ENCODE measurements at regions not wholly inside any gene's neighbourhood (a gene's known extent, or its start where the extent isn't known, plus 50 kb on each side); places are given as distances from the start of the nearest gene placed in this dataset.

DNA sequence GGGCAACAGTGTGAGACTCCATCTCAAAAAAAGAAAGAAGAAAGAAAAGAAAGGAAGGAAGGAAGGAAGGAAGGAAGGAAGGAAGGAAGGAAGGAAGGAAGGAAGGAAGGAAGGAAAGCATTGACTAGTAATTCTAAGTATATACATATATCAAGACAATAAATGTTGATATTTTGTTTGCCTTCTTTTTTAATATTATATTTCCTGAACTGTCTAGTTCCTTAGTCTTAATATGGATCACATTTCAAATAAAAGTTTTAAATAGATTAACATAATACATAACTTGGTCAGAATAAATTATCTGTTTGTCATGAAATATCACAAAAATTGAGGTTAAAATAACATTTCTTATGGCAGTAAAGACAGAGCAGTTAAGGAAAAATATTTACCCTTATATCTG lies 1448.4 kb upstream of the C9orf72 start:
- Histone ChIP-seq H3K4me3 (ENCODE audit: extremely low read depth in 1 of 4, insufficient read depth in 2 of 4, low read depth in 3 of 4, low read length in 4 of 4) (no peak overlapping the region), H2AFZ (ENCODE audit: low read length) (no peak overlapping the region), H2AK5ac (ENCODE audit: low read depth, low read length) (no peak overlapping the region), H3K79me2 (ENCODE audit: control insufficient read depth in 1 of 2, insufficient read depth in 2 of 2, low read length in 2 of 2) (no peaks in the 10 kb centered on the region), H2BK120ac (replicated peaks; ENCODE audit: low read depth, low read length) (no peak overlapping the region), H3K79me1 (ENCODE audit: low read depth, low read length) (no peaks in the 10 kb centered on the region; the same call in 1 of the 2 replicates), H4K5ac (ENCODE audit: insufficient read length, low read depth, low read length) (no peak overlapping the region), H4K8ac (ENCODE audit: extremely low read depth, insufficient read depth, low read length) (no peak overlapping the region), H3K4me2 (ENCODE audit: insufficient read depth in 1 of 2, low read depth in 2 of 2, low read length in 2 of 2) (no peak overlapping the region), H3K4me1 (replicated peaks in 1 of 4; ENCODE audit: control insufficient read depth in 3 of 4, insufficient read depth in 4 of 4, low read length in 3 of 4) (no peaks in the 10 kb centered on the region), H2BK12ac (ENCODE audit: low read depth, low read length) (no peak overlapping the region), H3K14ac (ENCODE audit: insufficient read length) (no peak overlapping the region), H3K9ac (replicated peaks in 1 of 4; ENCODE audit: extremely low read depth in 1 of 4, low read depth in 3 of 4, low read length in 3 of 4) (no peak overlapping the region), H3K18ac (ENCODE audit: extremely low read depth, low read length) (no peak overlapping the region), H4K91ac (replicated peaks; ENCODE audit: insufficient read length, low read length) (no peak overlapping the region), H2BK15ac (ENCODE audit: low read length) (no peak overlapping the region), H3K9me3 (ENCODE audit: insufficient read depth in 2 of 2, low read depth in 1 of 2, low read length in 1 of 2) (no peaks in the 10 kb centered on the region), H3K4ac (replicated peaks; ENCODE audit: insufficient read length, low read depth, low read length) (no peak overlapping the region), H3K23me2 (ENCODE audit: low read depth, low read length) (no peaks in the 10 kb centered on the region), H3K36me3 (ENCODE audit: control insufficient read depth in 2 of 4, insufficient read depth in 4 of 4, low read length in 3 of 4) (no peaks in the 10 kb centered on the region), H3K27me3 (replicated peaks in 1 of 4; ENCODE audit: control insufficient read depth in 3 of 4, extremely low read depth in 1 of 4, insufficient read depth in 3 of 4, low read length in 3 of 4) (no peaks in the 10 kb centered on the region), H2BK20ac (ENCODE audit: low read length) (no peak overlapping the region), H3K23ac (ENCODE audit: insufficient read length) (no peak overlapping the region), H2BK5ac (ENCODE audit: low read depth, low read length) (no peak overlapping the region), H3K27ac (ENCODE audit: low read depth, low read length) (no peak overlapping the region), H4K20me1 (replicated peaks in 1 of 2; ENCODE audit: control insufficient read depth in 1 of 2, insufficient read depth in 2 of 2, low read length in 2 of 2) (no peaks in the 10 kb centered on the region), H3K56ac (replicated peaks; ENCODE audit: insufficient read length, low read depth, low read length) (no peak overlapping the region)
- TF ChIP-seq TAF7 (optimal IDR thresholded peaks at IDR 0.05; ENCODE audit: borderline replicate concordance, low read depth, low read length) (no peak), TBP (IDR thresholded peaks at IDR 0.05; ENCODE audit: low read depth, low read length) (no peak), TAF1 (IDR thresholded peaks at IDR 0.05; ENCODE audit: low read depth, low read length) (no peak), POLR2A (IDR thresholded peaks at IDR 0.05; ENCODE audit: control extremely low read depth in 1 of 2, low read depth in 2 of 2, low read length in 2 of 2) (no peak)
- no peak for DNase-seq (ENCODE audit: low read depth in 1 of 2, low spot score in 2 of 2)
- POLR2A ChIA-PET (ENCODE audit: partially characterized antibody): no interaction called here
- FAIRE-seq: no peak
- CTCF ChIA-PET (ENCODE audit: partially characterized antibody): no interaction called here
